ENCODE measurements at regions not wholly inside any gene's neighbourhood (a gene's known extent, or its start where the extent isn't known, plus 50 kb on each side); places are given as distances from the start of the nearest gene placed in this dataset.
"Not testable (repeated sequence)": the region's sequence is repeated elsewhere in the genome, so short reads cannot be mapped to it uniquely, and the experiment has no call there.

DNA sequence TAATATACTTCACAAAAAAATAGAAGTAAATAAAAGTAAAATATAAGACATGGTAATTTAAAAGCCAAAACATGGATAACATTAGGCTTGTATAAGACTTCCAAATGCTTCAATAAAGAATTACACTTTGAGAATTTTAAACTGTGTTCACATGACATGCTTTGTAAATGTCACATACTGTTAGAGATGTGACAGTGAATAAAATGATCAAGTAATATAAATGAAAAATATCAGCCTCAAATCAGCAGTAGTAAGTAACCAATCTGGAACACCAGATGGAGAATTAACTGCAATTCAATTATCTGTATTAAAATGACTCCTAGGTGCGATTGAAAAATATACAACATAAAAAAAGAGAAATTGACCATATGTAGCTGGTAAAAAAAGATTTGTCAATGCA, 1260.8 kb downstream of the BRINP3 start:
- TF ChIP-seq, protein P1, sequence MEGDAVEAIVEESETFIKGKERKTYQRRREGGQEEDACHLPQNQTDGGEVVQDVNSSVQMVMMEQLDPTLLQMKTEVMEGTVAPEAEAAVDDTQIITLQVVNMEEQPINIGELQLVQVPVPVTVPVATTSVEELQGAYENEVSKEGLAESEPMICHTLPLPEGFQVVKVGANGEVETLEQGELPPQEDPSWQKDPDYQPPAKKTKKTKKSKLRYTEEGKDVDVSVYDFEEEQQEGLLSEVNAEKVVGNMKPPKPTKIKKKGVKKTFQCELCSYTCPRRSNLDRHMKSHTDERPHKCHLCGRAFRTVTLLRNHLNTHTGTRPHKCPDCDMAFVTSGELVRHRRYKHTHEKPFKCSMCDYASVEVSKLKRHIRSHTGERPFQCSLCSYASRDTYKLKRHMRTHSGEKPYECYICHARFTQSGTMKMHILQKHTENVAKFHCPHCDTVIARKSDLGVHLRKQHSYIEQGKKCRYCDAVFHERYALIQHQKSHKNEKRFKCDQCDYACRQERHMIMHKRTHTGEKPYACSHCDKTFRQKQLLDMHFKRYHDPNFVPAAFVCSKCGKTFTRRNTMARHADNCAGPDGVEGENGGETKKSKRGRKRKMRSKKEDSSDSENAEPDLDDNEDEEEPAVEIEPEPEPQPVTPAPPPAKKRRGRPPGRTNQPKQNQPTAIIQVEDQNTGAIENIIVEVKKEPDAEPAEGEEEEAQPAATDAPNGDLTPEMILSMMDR (IDR thresholded peaks at IDR 0.05; ENCODE audit: low read depth, low read length) = no peak

DNA sequence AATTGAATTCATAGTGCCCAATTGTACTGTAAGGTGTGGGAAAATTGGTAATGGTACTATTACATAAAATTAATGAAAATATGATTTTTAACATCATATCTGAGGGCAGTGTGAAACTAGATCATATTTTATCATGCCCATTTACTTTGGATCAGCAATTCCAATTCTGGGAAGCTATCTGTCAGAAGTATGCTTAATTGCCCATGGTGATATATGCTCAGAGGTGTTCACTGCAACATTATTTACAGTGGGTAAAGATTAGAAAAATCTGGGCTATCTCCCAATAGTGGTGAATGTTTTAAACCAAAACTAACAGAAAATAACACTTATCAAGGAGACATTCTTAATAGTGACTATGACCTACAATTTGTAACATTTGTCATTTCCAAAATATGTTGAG, 1260.0 kb downstream of the BRINP3 start:
- H3K4me3 ChIP-seq (ENCODE audit: low read depth, low read length) = no peak overlapping the region
- TF ChIP-seq, protein P1 (IDR thresholded peaks at IDR 0.05; ENCODE audit: low read depth, low read length) = no peak

More for the DNA sequence above, 1260.8 kb downstream of the BRINP3 start:
- H3K4me3 ChIP-seq (ENCODE audit: low read depth, low read length) = no peak overlapping the region

- H3K4me3 ChIP-seq (ENCODE audit: low read depth, low read length) = no peak overlapping the region
- TF ChIP-seq, protein P1 (IDR thresholded peaks at IDR 0.05; ENCODE audit: low read depth, low read length) = no peak
Measured at GRCh38 chr1:189220750-189221149, 1256.9 kb downstream of the BRINP3 start.

DNA sequence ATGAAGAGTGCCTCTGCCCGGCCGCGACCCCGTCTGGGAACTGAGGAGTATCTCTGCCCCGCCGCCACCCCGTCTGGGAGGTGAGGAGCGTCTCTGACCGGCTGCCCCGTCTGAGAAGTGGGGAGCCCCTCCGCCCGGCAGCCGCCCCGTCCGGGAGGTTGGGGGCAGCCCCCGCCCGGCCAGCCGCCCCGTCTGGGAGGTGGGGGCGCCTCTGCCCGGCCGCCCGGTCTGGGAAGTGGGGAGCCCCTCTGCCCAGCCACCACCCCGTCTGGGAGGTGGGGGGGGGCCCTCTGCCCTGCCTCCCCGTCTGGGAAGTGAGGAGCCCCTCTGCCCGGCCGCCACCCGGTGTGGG, 1251.9 kb downstream of the BRINP3 start:
- H3K4me3 ChIP-seq (ENCODE audit: low read depth, low read length) = not testable (repeated sequence)

DNA sequence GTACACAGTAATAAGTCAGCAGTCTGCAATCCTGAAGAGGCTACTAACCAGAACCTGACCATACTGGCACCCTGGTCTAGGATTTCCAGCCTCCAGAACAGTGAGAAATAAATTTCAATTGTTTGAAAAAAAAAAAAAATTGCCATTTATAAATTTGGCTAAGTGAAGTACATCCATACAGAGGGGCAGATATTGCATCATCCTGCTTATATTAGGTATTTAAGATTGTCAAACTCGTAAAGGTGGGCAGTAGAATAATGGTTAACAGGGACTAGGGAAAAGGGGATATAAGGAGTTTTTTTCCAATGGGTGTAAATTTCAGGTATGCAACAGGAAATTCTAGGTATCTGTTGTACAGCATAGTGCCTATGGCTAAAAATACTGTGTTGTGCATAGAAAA, 1250.9 kb downstream of the BRINP3 start:
- TF ChIP-seq, protein P1 (IDR thresholded peaks at IDR 0.05; ENCODE audit: low read depth, low read length) = no peak
- H3K4me3 ChIP-seq (ENCODE audit: low read depth, low read length) = no peak overlapping the region

DNA sequence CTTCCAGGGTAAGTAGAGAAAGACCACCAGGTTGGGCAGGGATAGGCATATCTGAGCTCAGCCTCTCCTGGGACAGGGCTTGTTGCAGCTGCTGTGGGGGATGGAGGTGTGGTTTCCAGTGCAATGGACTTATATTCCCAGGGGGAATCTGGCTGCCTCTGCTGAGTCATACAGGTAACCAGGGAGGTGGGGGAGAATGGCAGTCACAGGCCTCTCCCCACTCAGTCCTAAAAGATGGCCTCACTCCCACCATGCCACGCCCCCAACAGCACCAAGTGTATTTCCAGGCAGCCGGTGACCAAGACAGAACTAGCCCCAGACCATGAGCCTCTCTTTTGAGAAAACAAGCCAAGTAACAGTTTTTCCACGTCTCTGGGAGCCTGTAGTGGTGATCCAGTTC, 1240.7 kb downstream of the BRINP3 start:
- TF ChIP-seq, protein P1 (IDR thresholded peaks at IDR 0.05; ENCODE audit: low read depth, low read length) = no peak
- no peak overlapping the region for H3K4me3 ChIP-seq (ENCODE audit: low read depth, low read length)

- no peak overlapping the region for H3K4me3 ChIP-seq (ENCODE audit: low read depth, low read length)
- TF ChIP-seq, protein P1 (IDR thresholded peaks at IDR 0.05; ENCODE audit: low read depth, low read length) = no peak
Measured at GRCh38 chr1:189253601-189254350, 1223.9 kb downstream of the BRINP3 start.

GRCh38 chr1:189261128-189261527, 1216.5 kb downstream of the BRINP3 start:
- not testable (repeated sequence) for H3K4me3 ChIP-seq (ENCODE audit: low read depth, low read length)

Measured in WI38 (cell line).